SW480 (cell line): ENCODE measurements at regions not wholly inside any gene's neighbourhood (a gene's known extent, or its start where the extent isn't known, plus 50 kb on each side); places are given as distances from the start of the nearest gene placed in this dataset.
"Not testable (repeated sequence)": the region's sequence is repeated elsewhere in the genome, so short reads cannot be mapped to it uniquely, and the experiment has no call there.

Experiments
- DNase-seq: peaks from one replicate; pipeline ENCODE4 v3.0.0-alpha.2; 2016; ENCODE audit warnings: low spot score

DNA sequence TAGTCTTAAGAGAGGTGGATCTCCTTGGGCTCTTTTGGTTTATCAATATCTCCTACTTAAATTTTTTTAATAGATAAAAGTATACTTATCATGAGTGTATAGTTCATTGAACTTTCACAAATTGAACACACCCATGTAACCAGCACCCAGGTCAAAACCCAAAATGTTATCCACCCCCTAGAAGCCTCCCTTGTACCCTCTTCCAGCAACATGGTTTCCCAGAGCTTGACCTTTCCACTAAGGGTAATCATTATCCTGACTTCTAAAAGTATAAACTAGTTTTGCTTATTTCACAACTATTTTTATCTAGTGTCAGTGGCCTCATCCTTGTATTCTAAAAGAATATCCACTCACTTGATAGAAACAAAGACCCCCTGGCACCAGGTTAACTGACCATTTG, 106.8 kb downstream of the MDH1 start:
- DNase-seq: no peak

DNA sequence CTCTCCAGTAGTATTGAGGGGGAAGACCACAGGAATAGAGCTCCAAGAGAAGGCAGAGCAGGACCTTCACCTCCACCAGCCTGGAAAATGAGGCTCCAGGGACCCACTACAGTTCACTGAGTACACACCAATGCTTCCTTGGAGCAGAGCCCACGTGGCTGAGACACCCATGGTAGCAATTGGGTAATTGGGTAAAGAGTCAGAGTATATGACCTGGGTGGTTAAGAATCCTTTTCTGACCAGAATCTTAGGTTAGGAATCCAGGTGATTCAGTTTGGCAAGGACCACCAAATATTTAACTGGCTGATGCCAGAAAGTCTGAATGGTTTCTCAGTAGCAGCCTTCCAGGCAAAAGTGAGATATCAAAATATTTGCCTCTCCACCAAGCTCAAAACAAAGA, 107.7 kb downstream of the MDH1 start:
- no peak for DNase-seq

DNA sequence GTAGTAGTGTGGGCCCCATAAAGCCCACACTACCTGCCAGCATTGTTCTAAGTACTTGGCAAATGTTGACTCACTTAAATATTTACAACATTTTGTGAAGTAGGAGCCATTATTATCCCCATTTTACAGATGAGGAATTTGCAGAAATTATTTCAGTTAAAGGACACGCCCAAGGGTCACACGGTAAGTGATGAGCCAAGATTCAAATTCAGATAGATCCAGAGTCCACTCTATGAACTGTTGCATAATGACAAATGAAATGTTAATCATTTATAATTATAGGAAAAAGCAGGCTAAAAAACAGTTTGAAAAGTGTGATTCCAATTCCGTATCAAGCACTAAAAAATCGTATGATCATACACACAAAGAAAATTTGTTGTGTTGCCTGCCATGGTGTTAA, 108.4 kb downstream of the MDH1 start:
- no peak for DNase-seq

DNA sequence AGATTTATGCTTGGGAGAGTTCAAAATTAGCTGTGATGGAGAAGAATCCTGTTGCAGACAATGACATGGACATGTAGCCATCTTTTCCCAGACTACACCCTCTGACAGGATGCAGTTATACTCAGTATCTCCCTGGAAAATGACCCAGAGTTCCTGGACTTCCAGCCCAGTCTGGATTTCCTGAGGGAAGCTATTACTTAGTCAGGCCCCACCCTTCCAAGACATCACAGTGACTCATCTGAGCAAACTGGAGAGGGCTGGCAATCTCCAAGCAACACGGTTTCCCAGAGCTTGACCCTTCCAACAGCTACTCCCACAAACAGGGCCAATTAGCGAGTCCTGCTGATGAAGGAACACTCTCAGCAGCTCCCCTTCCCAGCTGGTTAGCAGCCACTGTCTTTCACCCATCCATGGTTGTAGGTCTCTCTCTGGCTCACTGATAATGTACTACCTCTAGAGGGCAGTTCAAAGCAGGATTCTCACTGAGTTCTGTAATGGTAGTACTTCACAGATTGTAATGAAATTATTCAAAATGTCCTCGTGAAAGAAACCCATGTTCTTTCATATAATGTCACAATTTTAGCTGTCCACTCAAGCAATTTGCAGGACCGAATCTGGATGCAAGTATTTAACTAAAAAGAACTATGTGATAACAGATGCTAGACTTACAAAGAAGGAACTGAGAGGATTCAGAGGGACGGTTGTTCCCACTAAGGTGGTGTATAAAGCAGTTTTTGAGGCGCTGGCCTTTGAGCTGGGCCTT, 110.2 kb downstream of the MDH1 start:
- DNase-seq: peak; percentile 57

DNA sequence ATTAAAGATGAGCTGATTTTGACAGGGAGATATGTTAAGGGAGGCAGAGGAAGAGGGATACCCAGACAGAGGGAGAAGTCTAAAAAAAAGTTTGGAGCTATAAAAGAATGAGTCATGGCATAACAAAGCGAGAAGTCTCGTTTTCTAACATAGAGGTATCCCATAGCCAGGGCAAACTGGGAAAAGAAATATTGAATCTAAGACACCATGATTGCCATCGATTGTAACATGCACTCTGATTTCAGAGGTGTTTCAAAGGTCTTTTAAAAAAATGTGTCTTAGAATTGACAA, 110.7 kb downstream of the MDH1 start:
- no peak for DNase-seq

DNA sequence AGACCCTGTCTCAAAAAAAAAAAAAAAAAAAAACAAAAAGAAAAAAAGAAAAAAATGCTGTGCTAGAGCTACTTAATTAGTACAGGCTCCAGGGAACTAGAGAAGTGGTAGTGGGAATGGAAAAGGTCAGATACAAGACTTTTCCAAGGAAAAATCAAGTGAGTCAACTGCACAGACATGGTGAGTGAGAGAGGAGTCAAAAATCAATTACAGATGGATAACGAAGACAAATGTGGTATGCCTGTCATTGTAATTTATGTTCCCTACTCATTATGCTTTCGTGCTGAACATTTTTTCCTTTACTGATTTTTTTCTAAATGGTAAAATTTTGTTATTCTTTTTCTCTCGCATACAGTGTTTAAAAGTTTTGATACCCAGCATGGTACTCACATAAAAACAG, 111.5 kb downstream of the MDH1 start:
- DNase-seq: no peak

DNA sequence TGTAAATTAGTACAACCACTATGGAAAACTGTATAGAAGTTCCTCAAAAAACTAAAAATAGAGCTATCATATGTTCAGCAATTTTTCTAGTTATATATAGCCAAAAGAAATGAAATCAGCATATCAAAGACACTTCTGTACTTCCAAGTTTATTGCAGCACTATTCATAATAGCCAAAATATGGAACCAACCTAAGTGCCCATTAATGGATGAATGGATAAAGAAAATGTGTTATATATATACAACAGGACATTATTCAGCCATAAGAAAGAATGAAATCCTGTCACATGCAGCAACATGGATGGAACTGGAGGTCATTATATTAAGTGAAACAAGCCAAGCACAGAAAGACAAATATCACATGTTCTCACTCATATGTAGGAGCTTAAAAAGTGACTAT, 112.6 kb downstream of the MDH1 start:
- DNase-seq: no peak

DNA sequence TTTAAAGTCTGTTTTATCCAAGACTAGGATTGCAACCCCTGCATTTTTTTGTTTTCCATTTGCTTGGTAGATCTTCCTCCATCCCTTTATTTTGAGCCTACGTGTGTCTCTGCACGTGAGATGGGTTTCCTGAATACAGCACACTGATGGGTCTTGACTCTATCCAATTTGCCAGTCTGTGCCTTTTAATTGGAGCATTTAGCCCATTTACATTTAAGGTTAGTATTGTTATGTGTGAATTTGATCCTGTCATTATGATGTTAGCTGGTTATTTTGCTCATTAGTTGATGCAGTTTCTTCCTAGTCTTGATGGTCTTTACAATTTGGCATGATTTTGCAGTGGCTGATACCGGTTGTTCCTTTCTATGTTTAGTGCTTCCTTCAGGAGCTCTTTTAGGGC, 117.3 kb downstream of the MDH1 start:
- DNase-seq: not testable (repeated sequence)

DNA sequence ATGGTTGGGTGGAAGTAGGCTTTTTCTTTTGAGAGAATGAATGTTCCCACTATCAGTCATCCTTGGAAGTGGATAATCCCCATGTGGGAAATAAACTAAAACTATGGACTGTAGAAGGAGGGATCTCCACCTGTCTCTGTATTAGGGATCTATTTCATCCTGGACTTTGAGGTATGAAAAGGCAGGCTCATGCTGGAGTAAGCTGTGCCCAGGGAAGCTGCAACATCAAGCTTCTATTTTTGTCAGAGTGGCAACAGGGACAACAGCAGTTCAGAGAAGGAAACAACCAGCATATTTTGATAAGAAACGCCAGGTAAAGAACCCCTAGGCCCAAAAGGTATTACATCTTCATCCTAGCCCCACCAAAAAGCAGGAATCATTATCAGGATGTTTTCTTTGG, 122.0 kb downstream of the MDH1 start:
- DNase-seq: no peak

DNA sequence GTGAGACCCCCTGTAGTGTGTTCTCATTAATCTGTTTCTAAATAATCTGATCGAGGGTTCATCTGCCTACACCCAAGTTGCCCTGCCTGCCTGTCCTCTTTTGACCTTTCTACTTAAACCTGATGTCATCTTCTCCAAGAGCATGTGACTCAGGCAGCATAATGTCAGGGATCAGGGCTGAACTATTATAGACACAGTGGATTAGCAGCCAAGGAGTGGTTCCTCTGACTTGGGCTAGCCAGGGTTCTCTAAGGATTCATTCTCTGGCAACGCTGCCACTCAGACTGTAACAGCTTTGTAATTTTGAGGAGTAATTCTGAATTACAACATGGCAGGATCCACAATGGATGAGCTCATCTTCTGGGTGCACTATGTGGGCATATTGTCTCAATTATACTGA, 124.0 kb downstream of the MDH1 start:
- no peak for DNase-seq

DNA sequence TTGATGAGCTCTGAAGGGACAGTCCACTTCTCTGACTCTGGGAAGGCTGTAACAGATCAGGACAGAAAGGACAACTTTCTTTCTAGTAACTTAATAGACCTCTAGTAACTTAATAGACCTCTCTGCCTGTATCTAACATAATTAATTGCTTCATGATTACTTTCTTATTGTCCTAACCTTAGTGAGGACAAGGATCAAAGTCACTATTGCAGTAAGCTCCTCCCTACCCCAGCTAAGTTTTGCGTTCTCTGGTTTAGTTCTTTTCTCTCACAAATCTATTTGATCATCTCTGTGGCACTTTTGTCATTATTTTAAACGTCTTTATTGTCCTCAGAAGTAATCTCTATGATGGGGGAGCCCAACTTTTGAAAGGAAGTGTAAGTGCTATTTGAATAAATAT, 125.5 kb upstream of the UGP2 start:
- DNase-seq: no peak

DNA sequence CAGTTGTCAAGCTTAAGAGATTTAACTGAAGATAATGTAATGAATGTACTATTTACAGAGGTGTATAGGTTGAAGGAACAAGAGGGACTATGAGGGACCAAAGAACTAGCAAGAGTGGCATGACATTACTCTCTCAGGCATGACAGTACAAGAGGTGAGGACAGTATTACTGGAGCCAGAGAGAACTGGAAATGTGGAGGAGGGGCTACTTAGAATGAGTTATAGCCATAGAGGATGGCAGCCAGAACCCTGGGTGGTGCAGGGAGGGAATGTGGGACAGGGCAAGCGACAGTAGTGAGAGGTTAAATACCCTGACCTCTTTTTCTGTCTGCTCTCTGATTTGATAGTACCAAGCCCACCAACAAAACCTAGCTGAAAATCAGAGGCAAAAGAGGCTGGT, 122.6 kb upstream of the UGP2 start:
- DNase-seq: no peak

DNA sequence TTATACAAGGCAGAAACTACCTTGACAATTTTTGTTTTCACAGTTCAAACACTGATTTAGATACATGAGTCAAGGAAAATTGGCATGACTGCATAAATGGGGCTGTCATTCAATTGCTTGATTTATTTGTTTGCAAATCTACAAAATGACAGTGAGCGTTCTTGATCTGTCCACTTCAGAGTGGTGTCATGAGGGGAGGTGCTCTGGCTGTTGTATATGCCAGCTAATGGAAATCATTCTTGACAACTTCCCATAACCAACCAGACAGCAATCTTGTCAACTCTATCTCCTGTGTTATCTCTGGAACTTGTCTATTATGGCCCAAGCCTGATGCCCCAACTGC, 120.6 kb upstream of the UGP2 start:
- DNase-seq: no peak

DNA sequence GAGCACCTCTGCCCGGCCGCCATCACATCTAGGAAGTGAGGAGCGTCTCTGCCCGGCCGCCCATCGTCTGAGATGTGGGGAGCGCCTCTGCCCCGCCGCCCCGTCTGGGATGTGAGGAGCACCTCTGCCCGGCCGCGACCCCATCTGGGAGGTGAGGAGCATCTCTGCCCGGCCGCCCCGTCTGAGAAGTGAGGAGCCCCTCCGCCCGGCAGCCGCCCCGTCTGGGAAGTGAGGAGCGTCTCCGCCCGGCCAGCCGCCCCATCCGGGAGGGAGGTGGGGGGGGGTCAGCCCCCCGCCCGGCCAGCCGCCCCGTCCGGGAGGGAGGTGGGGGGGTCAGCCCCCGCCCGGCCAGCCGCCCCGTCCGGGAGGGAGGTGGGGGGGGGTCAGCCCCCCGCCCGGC, 119.4 kb upstream of the UGP2 start:
- DNase-seq: not testable (repeated sequence)

DNA sequence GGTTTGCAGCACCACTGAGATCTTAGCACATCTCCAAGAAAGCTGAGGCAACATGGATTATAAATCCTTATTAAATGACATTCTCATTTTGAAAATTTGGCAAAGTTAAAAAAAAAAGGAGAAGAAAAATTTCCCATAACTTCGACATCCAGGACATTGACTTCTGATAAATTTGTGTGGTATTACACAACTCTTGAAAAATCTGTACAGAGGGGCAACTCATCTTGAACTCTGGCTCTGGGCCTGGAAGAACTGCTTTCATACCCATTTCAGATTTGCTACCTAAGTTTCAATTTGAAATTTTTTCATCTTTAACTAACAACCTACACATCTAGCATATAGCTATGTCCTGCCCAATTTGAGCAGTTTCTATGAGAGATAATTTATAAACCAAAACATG, 118.0 kb upstream of the UGP2 start:
- no peak for DNase-seq

DNA sequence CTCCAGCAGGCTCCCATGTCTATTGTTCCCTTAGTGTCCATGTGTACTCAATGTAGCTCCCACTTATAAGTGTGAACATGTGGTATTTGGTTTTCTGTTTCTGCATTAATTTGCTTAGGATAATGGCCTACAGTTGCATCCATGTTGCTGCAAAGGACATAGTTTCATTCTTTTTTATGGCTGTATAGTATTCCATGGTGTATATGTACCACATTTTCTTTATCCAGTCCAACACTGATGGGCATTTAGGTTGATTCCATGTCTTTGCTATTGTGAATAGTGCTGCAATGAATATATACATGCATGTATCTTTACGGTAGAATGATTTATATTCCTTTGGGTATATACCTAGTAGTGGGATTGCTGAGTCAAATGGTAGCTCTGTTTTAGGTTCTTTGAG, 116.5 kb upstream of the UGP2 start:
- DNase-seq: not testable (repeated sequence)

DNA sequence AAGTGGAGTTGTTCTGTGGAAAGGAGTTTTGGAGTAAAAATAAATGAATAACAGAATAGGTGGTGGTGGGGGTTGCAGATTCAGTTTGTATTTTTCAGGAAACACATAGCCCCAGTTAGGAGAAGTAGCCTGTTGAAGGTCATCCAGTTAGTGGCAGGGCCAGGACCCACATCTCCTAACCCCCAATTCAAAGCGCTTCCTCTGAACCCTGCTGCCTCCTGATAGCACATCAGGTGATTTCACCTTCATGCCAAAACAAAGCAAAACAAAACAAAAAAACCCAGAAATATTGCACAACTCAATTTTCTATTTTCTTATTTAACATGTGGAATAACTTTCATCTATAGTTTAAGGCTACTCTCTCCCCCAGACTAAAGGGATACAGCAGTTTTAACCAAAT, 112.3 kb upstream of the UGP2 start:
- DNase-seq: no peak

DNA sequence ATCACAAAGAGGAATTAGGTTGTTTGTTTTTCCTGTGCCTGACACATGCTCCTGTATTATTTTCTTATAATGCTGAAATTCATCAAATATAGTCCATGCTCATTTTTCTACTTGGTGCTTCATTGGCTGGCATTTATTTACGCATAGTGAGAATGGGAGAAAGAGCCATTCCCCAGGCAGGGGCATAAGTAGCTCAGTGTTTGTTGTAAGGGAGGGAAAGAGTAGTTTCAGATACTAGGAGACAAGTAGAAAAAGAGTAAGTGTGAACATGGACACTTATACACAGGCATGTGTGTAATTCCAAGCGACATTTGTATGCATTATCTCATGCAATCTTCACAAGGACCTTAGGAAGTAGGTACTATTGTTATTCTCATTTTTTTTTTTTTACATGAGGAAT, 111.9 kb upstream of the UGP2 start:
- DNase-seq: no peak

DNA sequence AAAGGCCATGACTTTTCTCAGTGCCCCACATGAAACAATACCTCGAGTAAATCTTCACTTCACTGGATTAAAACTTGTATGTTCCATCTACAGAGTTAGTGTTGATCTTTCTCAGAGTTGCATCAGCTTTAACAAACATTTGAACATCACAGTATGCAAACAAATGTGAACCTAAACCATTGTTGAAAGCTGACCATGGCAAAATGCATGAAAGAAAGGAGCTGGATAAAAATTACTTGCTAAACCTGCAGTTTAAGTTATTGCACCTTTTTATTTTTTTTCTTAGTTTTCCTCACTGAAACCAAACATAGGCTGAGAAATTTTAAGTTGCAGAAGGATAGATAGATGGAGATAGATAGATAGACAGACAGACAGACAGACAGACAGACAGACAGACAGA, 107.2 kb upstream of the UGP2 start:
- DNase-seq: peak; percentile 65

DNA sequence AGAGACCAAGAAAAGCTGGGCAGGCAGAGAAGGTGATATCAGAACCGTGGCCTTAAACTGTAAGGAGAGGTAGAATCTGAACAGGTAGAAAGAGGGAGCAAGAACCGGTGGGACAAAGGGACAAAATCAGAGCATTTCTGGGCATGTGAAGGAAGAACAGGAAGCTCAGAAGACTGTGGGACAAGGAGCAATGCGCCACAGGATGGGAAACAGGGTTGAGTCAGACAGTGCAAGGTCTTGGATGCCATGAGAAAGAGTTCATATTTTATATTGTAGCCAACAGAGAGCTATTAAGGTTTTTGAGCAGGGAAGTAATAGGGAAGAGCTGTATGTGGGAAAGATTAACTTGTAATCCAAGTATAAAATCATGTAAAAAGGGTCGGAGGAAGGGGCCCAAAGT, 106.4 kb upstream of the UGP2 start:
- DNase-seq: no peak

DNA sequence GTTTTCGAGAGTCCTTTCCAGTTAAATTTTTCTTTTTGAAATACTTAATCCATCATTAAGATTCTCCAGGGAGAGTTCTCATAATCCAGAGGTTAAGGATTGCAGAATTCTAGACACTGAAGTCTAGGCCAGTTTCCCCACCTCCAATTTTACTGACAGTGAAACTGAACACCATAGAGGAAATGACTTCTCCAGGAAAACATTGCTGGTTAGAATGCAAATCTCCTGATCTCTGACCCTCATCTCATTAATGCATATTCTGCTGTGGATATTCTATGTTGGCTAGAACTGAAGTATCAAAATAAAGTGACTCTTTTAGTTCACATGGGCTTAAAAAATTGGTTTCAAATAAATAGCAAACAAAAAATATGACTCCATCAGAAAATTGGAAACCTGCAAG, 105.8 kb upstream of the UGP2 start:
- DNase-seq: no peak

DNA sequence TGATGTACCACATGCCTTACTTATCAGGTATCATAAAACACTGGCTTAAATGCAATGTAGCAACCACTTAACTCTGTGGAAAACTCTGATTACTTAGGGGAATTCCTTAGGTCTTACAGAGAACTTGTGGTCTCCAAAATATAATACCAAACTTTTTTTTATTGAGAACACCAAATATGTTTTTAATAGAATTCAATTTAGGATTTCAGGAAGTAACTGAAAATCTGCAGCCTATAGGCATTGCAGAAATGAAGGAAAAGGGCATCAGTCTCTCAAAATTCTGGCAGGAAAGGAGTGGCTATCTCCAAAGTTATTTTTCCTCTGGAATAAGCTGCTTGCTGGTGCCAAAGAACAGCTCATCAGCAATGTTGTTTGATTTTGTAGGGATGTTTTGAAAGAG, 105.3 kb upstream of the UGP2 start:
- no peak for DNase-seq

DNA sequence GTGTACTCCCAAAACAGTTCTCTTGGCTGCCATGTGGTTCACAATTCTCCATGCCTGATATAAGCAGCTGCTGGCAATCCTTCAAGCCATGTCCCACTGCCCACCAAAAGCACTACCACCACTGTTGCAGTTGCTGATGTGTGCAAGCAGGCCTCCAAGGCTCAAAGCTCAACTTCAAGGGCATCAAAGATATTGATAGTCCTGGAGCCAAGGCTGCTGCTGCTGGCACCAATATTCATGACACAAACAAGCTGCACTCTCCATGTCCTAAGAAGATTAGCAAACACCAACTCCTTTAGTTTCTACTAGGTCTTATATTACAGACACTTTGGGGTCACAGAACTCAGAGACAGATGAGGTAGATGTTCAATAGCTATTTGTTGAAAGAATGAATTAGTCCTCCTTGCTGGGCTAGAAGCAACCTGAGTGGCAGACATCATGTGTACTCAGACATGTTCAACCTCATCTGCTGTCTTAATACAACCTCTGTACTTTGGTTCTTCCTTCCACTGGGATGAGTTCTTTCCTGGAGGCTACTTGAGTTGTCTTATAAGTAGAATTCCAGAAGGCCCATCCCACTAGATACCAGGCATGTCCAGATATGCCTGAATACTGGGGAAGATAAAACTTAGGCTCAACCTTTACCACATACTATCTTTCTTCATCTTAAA, 104.5 kb upstream of the UGP2 start:
- DNase-seq: no peak

DNA sequence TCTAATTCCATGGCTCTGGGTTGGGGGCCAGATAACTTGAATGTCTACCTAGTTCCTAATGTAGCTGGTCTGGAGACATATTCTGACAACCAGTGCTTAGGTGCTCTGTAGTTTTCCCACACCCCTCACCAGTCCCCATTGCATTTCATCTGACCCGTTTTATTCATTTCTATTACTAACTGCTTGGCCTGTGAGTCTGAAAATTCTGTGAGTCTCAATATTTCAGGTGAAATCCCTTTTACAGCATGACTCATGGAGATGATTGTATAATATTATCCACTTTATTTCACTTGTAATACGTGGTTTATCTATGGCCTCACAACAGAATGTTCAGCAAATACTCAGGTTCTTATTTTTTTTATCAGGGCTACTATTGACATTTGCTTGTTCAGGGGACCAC, 103.7 kb upstream of the UGP2 start:
- no peak for DNase-seq
